Ishikawa (cell line): ENCODE measurements at regions not wholly inside any gene's neighbourhood (a gene's known extent, or its start where the extent isn't known, plus 50 kb on each side); places are given as distances from the start of the nearest gene placed in this dataset.

Experiments
- CEBPB ChIP-seq: IDR thresholded peaks from 2 replicates; pipeline ENCODE4 v1.6.1; 2012
- CREB1 ChIP-seq: IDR thresholded peaks from 2 replicates; pipeline ENCODE4 v1.6.1; 2012; ENCODE audit warnings: low read depth
- EP300 ChIP-seq: IDR thresholded peaks from 2 replicates; pipeline ENCODE4 v1.6.1; 2012; ENCODE audit warnings: borderline replicate concordance
- FOXM1 ChIP-seq: IDR thresholded peaks from 2 replicates; pipeline ENCODE4 v1.6.1; 2012; ENCODE audit warnings: low read depth, borderline replicate concordance
- MAX ChIP-seq: IDR thresholded peaks from 2 replicates; pipeline ENCODE4 v1.6.1; 2012
- NFIC ChIP-seq: IDR thresholded peaks from 2 replicates; pipeline ENCODE4 v1.6.1; 2012
- RAD21 ChIP-seq: IDR thresholded peaks from 2 replicates; pipeline ENCODE4 v1.6.1; 2012; ENCODE audit warnings: low read depth
- REST ChIP-seq: IDR thresholded peaks from 2 replicates; pipeline ENCODE4 v1.6.1; 2012; ENCODE audit warnings: low read depth, mild to moderate bottlenecking
- TCF12 ChIP-seq: IDR thresholded peaks from 2 replicates; pipeline ENCODE4 v1.6.1; 2012; ENCODE audit warnings: low read depth
- YY1 ChIP-seq: IDR thresholded peaks from 2 replicates; pipeline ENCODE4 v1.6.1; 2012; ENCODE audit warnings: low read depth

- TF ChIP-seq REST: no peak
- TF ChIP-seq MAX: no peak
- TF ChIP-seq RAD21: no peak
- TF ChIP-seq TCF12: no peak
- no peak for TF ChIP-seq NFIC
- TF ChIP-seq CREB1: no peak
- no peak for TF ChIP-seq CEBPB
- TF ChIP-seq FOXM1: no peak
- no peak for TF ChIP-seq EP300
- no peak for TF ChIP-seq YY1
These were observed 226.4 kb downstream of the NRIP1 start for GRCh38 chr21:14838400-14838799.
